Astrocyte of the cerebellum (primary cell): ENCODE measurements at regions not wholly inside any gene's neighbourhood (a gene's known extent, or its start where the extent isn't known, plus 50 kb on each side); places are given as distances from the start of the nearest gene placed in this dataset.
"Not testable (repeated sequence)": the region's sequence is repeated elsewhere in the genome, so short reads cannot be mapped to it uniquely, and the experiment has no call there.

Experiments
- DNase-seq: peaks from one replicate; pipeline ENCODE4 v3.0.0-alpha.2; 2011; ENCODE audit warnings: low read depth
- H3K4me3 ChIP-seq: 2 replicates; pipeline ENCODE4 v1.5.1; 2011; ENCODE audit warnings: mild to moderate bottlenecking, low read depth, low read length, moderate library complexity
- in situ Hi-C: cut with HindIII; loops from 2 replicates; pipeline ENCODE4 v1.10.0; 2017; ENCODE audit warnings: low sequenced_read_pairs
- TF ChIP-seq, protein P1 (sequence below): IDR thresholded peaks from 2 replicates; pipeline ENCODE4 v1.5.1; 2012; ENCODE audit warnings: low read length, low read depth, moderate library complexity, mild to moderate bottlenecking; ENCODE audit errors: missing control alignments

DNA sequence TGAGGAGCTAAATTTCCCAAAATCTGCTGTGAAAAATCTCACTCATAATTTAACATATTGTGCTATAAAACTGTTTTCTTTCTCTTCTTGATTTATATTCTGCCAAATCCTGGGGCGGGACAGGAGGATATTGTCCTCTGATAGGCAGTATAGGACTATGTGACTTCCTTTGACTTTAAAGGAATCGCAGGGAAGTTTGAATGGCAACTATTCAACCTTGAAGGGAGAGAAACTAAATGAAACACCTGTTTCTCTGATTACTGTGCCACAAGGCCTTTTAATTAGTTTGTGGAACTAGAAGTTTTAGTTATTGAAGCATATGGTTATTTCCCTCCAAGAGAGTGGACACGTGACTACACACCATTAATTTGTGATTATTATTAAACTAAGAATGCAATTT, 607.4 kb downstream of the GATA3 start:
- DNase-seq = no peak
- TF ChIP-seq, protein P1, sequence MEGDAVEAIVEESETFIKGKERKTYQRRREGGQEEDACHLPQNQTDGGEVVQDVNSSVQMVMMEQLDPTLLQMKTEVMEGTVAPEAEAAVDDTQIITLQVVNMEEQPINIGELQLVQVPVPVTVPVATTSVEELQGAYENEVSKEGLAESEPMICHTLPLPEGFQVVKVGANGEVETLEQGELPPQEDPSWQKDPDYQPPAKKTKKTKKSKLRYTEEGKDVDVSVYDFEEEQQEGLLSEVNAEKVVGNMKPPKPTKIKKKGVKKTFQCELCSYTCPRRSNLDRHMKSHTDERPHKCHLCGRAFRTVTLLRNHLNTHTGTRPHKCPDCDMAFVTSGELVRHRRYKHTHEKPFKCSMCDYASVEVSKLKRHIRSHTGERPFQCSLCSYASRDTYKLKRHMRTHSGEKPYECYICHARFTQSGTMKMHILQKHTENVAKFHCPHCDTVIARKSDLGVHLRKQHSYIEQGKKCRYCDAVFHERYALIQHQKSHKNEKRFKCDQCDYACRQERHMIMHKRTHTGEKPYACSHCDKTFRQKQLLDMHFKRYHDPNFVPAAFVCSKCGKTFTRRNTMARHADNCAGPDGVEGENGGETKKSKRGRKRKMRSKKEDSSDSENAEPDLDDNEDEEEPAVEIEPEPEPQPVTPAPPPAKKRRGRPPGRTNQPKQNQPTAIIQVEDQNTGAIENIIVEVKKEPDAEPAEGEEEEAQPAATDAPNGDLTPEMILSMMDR = no peak
- in situ Hi-C loops = no loop called here
- no peak overlapping the region for H3K4me3 ChIP-seq

DNA sequence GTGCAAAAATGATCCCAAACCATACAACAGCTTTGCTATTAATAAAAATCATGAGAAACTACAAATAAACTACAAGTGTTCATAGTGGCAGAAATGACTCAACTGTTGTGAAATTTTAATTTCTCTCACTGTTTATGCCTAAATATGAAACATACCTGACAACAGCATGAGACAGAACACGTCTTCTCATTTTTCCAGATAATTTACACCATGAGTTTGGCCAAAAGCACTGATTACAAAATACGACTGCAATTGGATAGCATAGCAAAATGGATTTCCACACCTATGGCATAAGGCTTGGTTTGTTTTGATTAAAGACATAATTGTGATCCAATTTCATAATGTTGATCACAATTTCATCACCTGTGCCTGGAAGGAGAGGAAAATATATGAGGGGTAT, 608.6 kb downstream of the GATA3 start:
- no peak for DNase-seq
- TF ChIP-seq, protein P1 = no peak
- H3K4me3 ChIP-seq = no peak overlapping the region
- in situ Hi-C loops = no loop called here

DNA sequence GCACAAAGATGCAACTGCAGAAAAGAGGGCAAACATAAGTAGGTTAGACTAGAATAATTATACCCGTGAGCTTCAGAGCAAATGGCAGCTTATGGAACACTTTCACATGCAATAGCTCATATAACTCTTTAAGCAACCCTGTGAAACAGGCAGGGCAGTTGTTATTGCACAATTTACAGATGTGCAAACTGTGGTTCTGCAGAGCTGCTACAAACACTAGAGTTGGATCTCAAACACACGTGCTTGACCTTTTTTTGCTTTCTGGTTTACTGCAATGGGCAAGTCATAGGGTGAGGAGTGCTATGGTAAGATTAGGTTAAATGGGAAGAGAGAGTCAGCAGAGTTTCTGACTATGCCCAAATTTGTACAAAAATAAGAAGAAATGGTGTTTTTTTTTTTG, 610.8 kb downstream of the GATA3 start:
- DNase-seq = no peak
- in situ Hi-C loops = no loop called here
- TF ChIP-seq, protein P1 = no peak
- no peak overlapping the region for H3K4me3 ChIP-seq

DNA sequence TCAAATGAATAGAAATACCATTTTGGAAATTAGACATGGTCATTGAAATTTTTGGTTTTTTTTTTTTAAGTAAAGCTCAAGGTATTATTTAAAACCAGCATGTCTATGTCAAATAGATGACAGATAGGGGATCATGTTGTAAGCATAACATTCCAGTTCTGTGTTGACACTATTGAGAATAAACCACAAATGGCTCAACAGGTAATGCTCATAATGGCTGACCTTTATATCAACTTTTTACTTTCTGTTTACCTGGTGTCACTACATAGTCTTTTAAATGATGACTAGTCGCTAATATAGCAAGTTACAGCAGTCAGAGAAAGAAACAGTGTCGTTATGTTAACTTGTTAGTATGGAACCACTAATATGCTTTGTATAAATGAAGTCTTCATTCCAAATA, 616.0 kb downstream of the GATA3 start:
- no peak overlapping the region for H3K4me3 ChIP-seq
- TF ChIP-seq, protein P1 = no peak
- in situ Hi-C loops = no loop called here
- DNase-seq = no peak

DNA sequence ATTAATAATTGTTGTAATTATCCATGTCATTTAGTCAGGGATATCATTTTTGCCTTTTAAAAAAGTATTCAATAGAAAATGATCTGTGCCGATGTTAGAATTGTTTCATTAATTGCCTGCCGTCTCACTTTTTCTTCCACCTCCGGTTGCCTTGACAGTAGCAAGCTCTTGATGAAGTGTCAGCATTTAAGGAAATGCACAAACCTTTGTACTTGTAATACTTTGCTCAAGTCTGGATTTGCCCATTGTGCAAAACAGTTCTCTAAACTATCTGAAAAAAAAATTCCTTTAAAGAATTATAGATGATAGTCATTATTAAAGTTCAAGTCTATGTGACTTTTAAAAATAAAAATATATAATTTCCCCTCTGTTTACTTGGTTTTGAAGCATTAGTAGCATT, 619.7 kb downstream of the GATA3 start:
- no peak overlapping the region for H3K4me3 ChIP-seq
- TF ChIP-seq, protein P1 = no peak
- in situ Hi-C loops = no loop called here
- DNase-seq = no peak

DNA sequence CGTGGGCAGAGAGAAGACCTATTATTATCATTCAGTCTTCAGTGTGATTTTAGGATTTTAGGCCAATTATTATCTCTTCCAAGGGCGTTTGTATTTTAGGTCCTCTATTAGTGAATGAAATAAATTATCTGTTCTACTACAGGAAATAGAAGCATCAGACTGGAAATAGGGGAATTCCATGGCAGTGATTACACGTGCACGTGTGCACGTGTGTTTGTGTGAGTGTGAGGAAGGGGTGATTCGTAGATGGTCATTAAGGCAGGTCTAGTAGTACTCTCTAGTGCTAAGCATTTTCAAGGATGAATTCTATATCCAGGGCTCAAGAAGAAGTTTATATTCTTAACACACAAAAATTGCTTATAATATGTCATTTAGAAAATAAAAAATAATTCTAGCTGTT, 623.2 kb downstream of the GATA3 start:
- TF ChIP-seq, protein P1 = no peak
- in situ Hi-C loops = no loop called here
- no peak for DNase-seq
- H3K4me3 ChIP-seq = no peak overlapping the region

DNA sequence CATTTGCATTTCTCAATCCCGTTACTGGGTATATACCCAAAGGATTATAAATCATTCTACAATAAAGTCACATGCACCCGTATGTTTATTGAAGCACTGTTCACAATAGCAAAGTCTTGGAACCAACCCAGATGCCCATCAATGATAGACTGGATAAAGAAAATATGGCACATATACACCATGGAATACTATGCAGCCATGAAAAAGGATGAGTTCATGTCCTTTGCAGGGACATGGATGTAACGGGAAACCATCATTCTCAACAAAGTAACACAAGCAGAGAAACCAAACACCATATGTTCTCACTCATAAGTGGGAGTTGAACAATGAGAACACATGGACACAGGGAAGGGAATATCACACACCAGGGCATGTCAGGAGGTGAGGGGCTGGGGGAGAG, 630.4 kb downstream of the GATA3 start:
- not testable (repeated sequence) for DNase-seq, H3K4me3 ChIP-seq
- in situ Hi-C loops = loop anchor here (5.0 kb wide), 1 partner anchor 82 kb away; no protein-coding TSS in a partner anchor
